Cardiac muscle cell (in vitro differentiated cells and primary cell): ENCODE measurements at regions not wholly inside any gene's neighbourhood (a gene's known extent, or its start where the extent isn't known, plus 50 kb on each side); places are given as distances from the start of the nearest gene placed in this dataset.

Source experiments
- DNase-seq, 2 donors: peaks; one replicate each; pipeline versions ENCODE4 v3.0.0 to v3.0.0-alpha.2; 2010 to 2017; ENCODE audit warnings: low read depth in 1 of 2, low spot score in 1 of 2
- H3K27ac ChIP-seq: fragments of 200-600 bp; sonication (generic); 2 replicates; pipeline ENCODE4 v1.5.1; 2016
- H3K27me3 ChIP-seq: fragments of 200-600 bp; sonication (generic); 2 replicates; pipeline ENCODE4 v1.6.0; 2016; ENCODE audit warnings: control low read depth
- H3K36me3 ChIP-seq: fragments of 200-600 bp; sonication (generic); 2 replicates; pipeline ENCODE4 v1.5.1; 2016; ENCODE audit warnings: control low read depth
- H3K4me1 ChIP-seq: fragments of 200-600 bp; sonication (generic); 2 replicates; pipeline ENCODE4 v1.8.1; 2017; ENCODE audit warnings: low read depth, mild to moderate bottlenecking, mixed run types
- H3K4me3 ChIP-seq: fragments of 200-600 bp; sonication (generic); 2 replicates; pipeline ENCODE4 v1.5.1; 2016; ENCODE audit warnings: mild to moderate bottlenecking
- H3K9me3 ChIP-seq: fragments of 200-600 bp; sonication (generic); 2 replicates; pipeline ENCODE4 v1.5.1; 2017; ENCODE audit warnings: low read depth, mild to moderate bottlenecking, control low read depth
- CTCF ChIP-seq: IDR thresholded peaks from 2 replicates; pipeline ENCODE4 v1.5.1; 2012; ENCODE audit warnings: low read depth, mild to moderate bottlenecking, low read length

GRCh38 chr6:18586133-18586532 lies 199.0 kb downstream of the RNF144B start:
- no peak overlapping the region for H3K27ac ChIP-seq
- H3K36me3 ChIP-seq, result no peaks in the 10 kb centered on the region
- no peaks in the 10 kb centered on the region for H3K9me3 ChIP-seq
- no peak overlapping the region for H3K4me3 ChIP-seq
- no peaks in the 10 kb centered on the region for H3K4me1 ChIP-seq
- no peak for TF ChIP-seq CTCF
- no peak for DNase-seq
- H3K27me3 ChIP-seq, result no peaks in the 10 kb centered on the region

GRCh38 chr6:18595774-18596530 lies 208.8 kb downstream of the RNF144B start:
- H3K9me3 ChIP-seq, result no peaks in the 10 kb centered on the region
- peak; percentile 97 for TF ChIP-seq CTCF
- H3K27me3 ChIP-seq, result no peaks in the 10 kb centered on the region
- peak; percentile 77 to 85 for DNase-seq
- no peak overlapping the region for H3K27ac ChIP-seq
- no peaks in the 10 kb centered on the region for H3K36me3 ChIP-seq
- no peak overlapping the region for H3K4me3 ChIP-seq
- H3K4me1 ChIP-seq, result peaks cover 5% of the 10 kb centered on the region

- DNase-seq, result no peak
- Histone ChIP-seq H3K4me3 (no peak overlapping the region), H3K4me1 (peaks cover 5% of the 10 kb centered on the region), H3K27me3 (no peaks in the 10 kb centered on the region), H3K36me3 (no peaks in the 10 kb centered on the region), H3K27ac (no peak overlapping the region), H3K9me3 (no peaks in the 10 kb centered on the region)
- no peak for TF ChIP-seq CTCF
Measured at GRCh38 chr6:18596531-18596835, 209.3 kb downstream of the RNF144B start.

- Histone ChIP-seq H3K9me3 (no peaks in the 10 kb centered on the region), H3K36me3 (no peaks in the 10 kb centered on the region), H3K27ac (no peak overlapping the region), H3K27me3 (no peaks in the 10 kb centered on the region), H3K4me1 (peaks cover 5% of the 10 kb centered on the region), H3K4me3 (no peak overlapping the region)
- no peak for TF ChIP-seq CTCF
- no peak for DNase-seq
Measured at GRCh38 chr6:18598551-18599264, 211.6 kb downstream of the RNF144B start.

- H3K27ac ChIP-seq, result no peak overlapping the region
Measured at GRCh38 chr6:18600255-18600654, 213.1 kb downstream of the RNF144B start.

More at GRCh38 chr6:18600255-18600654, 213.1 kb downstream of the RNF144B start:
- H3K36me3 ChIP-seq, result no peaks in the 10 kb centered on the region
- H3K9me3 ChIP-seq, result no peaks in the 10 kb centered on the region
- no peak for TF ChIP-seq CTCF
- DNase-seq, result no peak
- H3K4me1 ChIP-seq, result peaks cover 5% of the 10 kb centered on the region
- no peak overlapping the region for H3K4me3 ChIP-seq
- H3K27me3 ChIP-seq, result no peaks in the 10 kb centered on the region
